ENCODE measurements at regions not wholly inside any gene's neighbourhood (a gene's known extent, or its start where the extent isn't known, plus 50 kb on each side); places are given as distances from the start of the nearest gene placed in this dataset.

DNA sequence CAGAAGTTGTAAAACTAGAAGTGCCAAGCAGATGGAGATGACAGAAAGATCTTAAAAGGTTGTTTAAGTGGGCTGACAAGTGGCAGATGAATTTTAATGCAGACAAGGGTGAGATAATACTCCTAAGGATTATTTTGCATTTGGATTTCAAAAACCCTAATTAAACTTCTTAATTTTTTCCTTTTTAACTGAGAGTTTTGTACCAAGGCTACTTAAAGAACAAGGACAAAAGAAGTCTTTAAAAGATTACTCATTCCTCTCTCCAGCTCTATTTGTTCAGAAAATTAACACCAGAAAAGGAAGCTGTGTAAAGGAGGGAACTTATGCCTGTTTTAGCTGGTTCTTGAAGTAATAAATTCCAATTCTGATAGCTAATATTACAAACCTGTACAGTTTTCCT is 275.4 kb downstream of the ETNK1 start:
- POLR2A ChIA-PET: no interaction called here
- Mint-ChIP-seq H3K36me3 (no peaks in the 10 kb centered on the region), H3K27me3 (peaks cover 2 to 3% of the 10 kb centered on the region in 2 donors), H3K9me3 (peaks cover 0 to 10% (median 0%) of the 10 kb centered on the region in 3 donors), H3K4me1 (no peaks in the 10 kb centered on the region), H3K4me3 (no peak overlapping the region), H3K27ac (no peak overlapping the region)
- no peaks in the 10 kb centered on the region for H3K9me3 ChIP-seq
- DNase-seq (no peak), ATAC-seq (replicated peaks in 1 of 4) (no peak)
- CTCF ChIA-PET: no interaction called here
- no peak overlapping the region for H3K27ac ChIP-seq (ENCODE audit: low read length)
- H3K36me3 ChIP-seq (ENCODE audit: control insufficient read depth in 2 of 2, extremely low read depth in 1 of 2, insufficient read depth in 1 of 2, low read length in 1 of 2): no peaks in the 10 kb centered on the region
- no peaks in the 10 kb centered on the region for H3K4me1 ChIP-seq (ENCODE audit: control insufficient read depth in 1 of 2, extremely low read depth in 1 of 2, insufficient read depth in 2 of 2, low read length in 2 of 2)
- H3K27me3 ChIP-seq (replicated peaks in 1 of 2; ENCODE audit: control insufficient read depth in 2 of 2, extremely low read depth in 1 of 2, insufficient read depth in 2 of 2, low read length in 1 of 2): no peaks in the 10 kb centered on the region
- H3K4me3 ChIP-seq (ENCODE audit: control insufficient read depth in 1 of 2, extremely low read depth in 1 of 2, low read length in 1 of 2): no peak overlapping the region

DNA sequence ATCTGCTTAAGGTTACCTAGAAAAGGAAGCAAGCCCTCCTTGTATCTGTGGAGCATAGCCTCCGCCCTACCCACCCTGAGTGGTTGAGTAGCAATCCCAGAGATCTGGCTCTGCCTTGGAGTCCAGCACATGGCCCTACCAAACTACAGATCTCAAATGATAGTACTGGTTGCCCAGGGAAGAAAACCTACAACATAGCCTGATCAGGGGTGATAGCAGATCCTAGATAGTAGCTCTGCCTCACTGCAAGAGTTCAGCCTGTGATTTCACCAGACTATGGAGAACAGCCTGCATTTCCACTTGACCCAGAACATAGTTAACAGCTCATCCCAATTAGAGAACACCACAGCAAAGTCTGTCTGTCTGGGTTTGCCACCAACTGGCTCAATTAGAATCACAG is 279.5 kb downstream of the ETNK1 start:
- H3K4me3 ChIP-seq (ENCODE audit: control insufficient read depth in 1 of 2, extremely low read depth in 1 of 2, low read length in 1 of 2): no peak overlapping the region
- WGBS (ENCODE audit: insufficient coverage): 70% methylated on average over 1 of the region's 1 CpG
- POLR2A ChIA-PET: no interaction called here
- no peak overlapping the region for H3K27ac ChIP-seq (ENCODE audit: low read length)
- Mint-ChIP-seq H3K9me3 (peaks cover 0 to 14% (median 0%) of the 10 kb centered on the region in 3 donors), H3K36me3 (no peaks in the 10 kb centered on the region), H3K4me3 (no peak overlapping the region), H3K4me1 (no peaks in the 10 kb centered on the region), H3K27ac (no peak overlapping the region), H3K27me3 (peaks cover 0 to 3% of the 10 kb centered on the region in 2 donors)
- no peaks in the 10 kb centered on the region for H3K4me1 ChIP-seq (ENCODE audit: control insufficient read depth in 1 of 2, extremely low read depth in 1 of 2, insufficient read depth in 2 of 2, low read length in 2 of 2)
- no peaks in the 10 kb centered on the region for H3K36me3 ChIP-seq (ENCODE audit: control insufficient read depth in 2 of 2, extremely low read depth in 1 of 2, insufficient read depth in 1 of 2, low read length in 1 of 2)
- CTCF ChIA-PET: no interaction called here
- DNase-seq (no peak), ATAC-seq (replicated peaks in 1 of 4) (no peak)
- H3K9me3 ChIP-seq: no peaks in the 10 kb centered on the region
- no peaks in the 10 kb centered on the region for H3K27me3 ChIP-seq (replicated peaks in 1 of 2; ENCODE audit: control insufficient read depth in 2 of 2, extremely low read depth in 1 of 2, insufficient read depth in 2 of 2, low read length in 1 of 2)

DNA sequence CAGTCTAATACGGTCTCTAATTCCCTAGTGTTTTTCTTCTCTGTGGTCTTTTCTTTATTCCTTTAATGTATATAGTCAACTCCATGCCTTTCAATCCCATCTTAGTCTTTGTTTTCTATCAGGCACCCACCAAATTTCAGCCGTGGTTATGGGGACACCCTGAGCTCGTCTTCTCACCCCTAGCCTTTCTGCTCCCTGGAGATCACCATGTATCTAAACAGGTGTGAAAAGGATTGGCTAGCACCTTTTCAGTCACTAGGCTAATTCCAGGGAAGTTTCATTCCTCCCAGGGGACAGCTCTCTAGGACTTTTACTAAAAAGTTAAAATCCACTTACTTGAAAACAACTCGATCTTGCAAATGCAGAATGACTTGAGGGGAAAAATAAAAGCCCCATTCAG is 291.3 kb downstream of the ETNK1 start:
- no peak for DNase-seq
- WGBS (ENCODE audit: insufficient coverage): no CpG with 5 or more reads among the region's 4 CpGs

GRCh38 chr12:22916815-22917214 is 291.8 kb downstream of the ETNK1 start:
- Mint-ChIP-seq H3K27ac (no peak overlapping the region), H3K4me1 (no peaks in the 10 kb centered on the region), H3K9me3 (peaks cover 0 to 5% (median 0%) of the 10 kb centered on the region in 3 donors), H3K4me3 (no peak overlapping the region), H3K27me3 (no peaks in the 10 kb centered on the region), H3K36me3 (no peaks in the 10 kb centered on the region)
- Histone ChIP-seq H3K27me3 (replicated peaks in 1 of 2; ENCODE audit: control insufficient read depth in 2 of 2, extremely low read depth in 1 of 2, insufficient read depth in 2 of 2, low read length in 1 of 2) (no peaks in the 10 kb centered on the region), H3K4me3 (ENCODE audit: control insufficient read depth in 1 of 2, extremely low read depth in 1 of 2, low read length in 1 of 2) (no peak overlapping the region), H3K4me1 (ENCODE audit: control insufficient read depth in 1 of 2, extremely low read depth in 1 of 2, insufficient read depth in 2 of 2, low read length in 2 of 2) (no peaks in the 10 kb centered on the region), H3K27ac (ENCODE audit: low read length) (no peak overlapping the region), H3K36me3 (ENCODE audit: control insufficient read depth in 2 of 2, extremely low read depth in 1 of 2, insufficient read depth in 1 of 2, low read length in 1 of 2) (no peaks in the 10 kb centered on the region), H3K9me3 (no peaks in the 10 kb centered on the region)
- no CpG with 5 or more reads among the region's 4 CpGs for WGBS (ENCODE audit: insufficient coverage)
- ChIA-PET CTCF (no interaction called here), POLR2A (no interaction called here)
- no peak for ATAC-seq (replicated peaks in 1 of 4)
- no peak for DNase-seq

More for the DNA sequence above, 291.3 kb downstream of the ETNK1 start:
- Histone ChIP-seq H3K4me3 (ENCODE audit: control insufficient read depth in 1 of 2, extremely low read depth in 1 of 2, low read length in 1 of 2) (no peak overlapping the region), H3K27ac (ENCODE audit: low read length) (no peak overlapping the region), H3K27me3 (replicated peaks in 1 of 2; ENCODE audit: control insufficient read depth in 2 of 2, extremely low read depth in 1 of 2, insufficient read depth in 2 of 2, low read length in 1 of 2) (no peaks in the 10 kb centered on the region), H3K9me3 (no peaks in the 10 kb centered on the region), H3K4me1 (ENCODE audit: control insufficient read depth in 1 of 2, extremely low read depth in 1 of 2, insufficient read depth in 2 of 2, low read length in 2 of 2) (no peaks in the 10 kb centered on the region), H3K36me3 (ENCODE audit: control insufficient read depth in 2 of 2, extremely low read depth in 1 of 2, insufficient read depth in 1 of 2, low read length in 1 of 2) (no peaks in the 10 kb centered on the region)
- no peaks in the 10 kb centered on the region for H3K36me3 Mint-ChIP-seq
- H3K9me3 Mint-ChIP-seq: peaks cover 0 to 5% (median 0%) of the 10 kb centered on the region in 3 donors
- ATAC-seq (replicated peaks in 1 of 4): no peak
- no peaks in the 10 kb centered on the region for H3K27me3 Mint-ChIP-seq
- no peaks in the 10 kb centered on the region for H3K4me1 Mint-ChIP-seq
- ChIA-PET POLR2A (no interaction called here), CTCF (no interaction called here)
- no peak overlapping the region for H3K27ac Mint-ChIP-seq
- H3K4me3 Mint-ChIP-seq: no peak overlapping the region

DNA sequence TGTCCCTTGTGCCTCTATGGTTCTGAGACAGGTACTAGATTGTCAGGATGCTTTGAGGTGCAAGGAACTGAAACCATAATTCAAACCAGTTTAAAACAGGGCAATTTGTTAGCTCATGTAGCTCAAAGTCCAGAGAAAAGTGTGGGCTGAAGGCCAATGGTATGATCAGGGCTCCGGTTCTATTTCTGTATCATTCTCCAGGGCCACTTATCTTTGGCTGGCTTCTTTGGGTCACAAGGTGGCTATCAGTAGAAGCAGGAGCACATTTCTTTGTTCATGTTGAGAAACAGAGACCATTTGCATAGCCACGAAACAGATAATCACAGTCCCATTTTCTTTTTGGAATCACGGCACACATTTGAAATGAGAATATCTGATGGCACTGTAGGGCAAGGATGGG is 294.9 kb downstream of the ETNK1 start:
- DNase-seq (no peak), ATAC-seq (replicated peaks in 1 of 4) (no peak)
- H3K27ac ChIP-seq (ENCODE audit: low read length): no peak overlapping the region
- H3K27me3 ChIP-seq (replicated peaks in 1 of 2; ENCODE audit: control insufficient read depth in 2 of 2, extremely low read depth in 1 of 2, insufficient read depth in 2 of 2, low read length in 1 of 2): no peaks in the 10 kb centered on the region
- POLR2A ChIA-PET: no interaction called here
- no peak overlapping the region for H3K4me3 ChIP-seq (ENCODE audit: control insufficient read depth in 1 of 2, extremely low read depth in 1 of 2, low read length in 1 of 2)
- H3K4me1 ChIP-seq (ENCODE audit: control insufficient read depth in 1 of 2, extremely low read depth in 1 of 2, insufficient read depth in 2 of 2, low read length in 2 of 2): no peaks in the 10 kb centered on the region
- no peak overlapping the region for H3K4me3 Mint-ChIP-seq
- H3K27ac Mint-ChIP-seq: no peak overlapping the region
- no peaks in the 10 kb centered on the region for H3K36me3 ChIP-seq (ENCODE audit: control insufficient read depth in 2 of 2, extremely low read depth in 1 of 2, insufficient read depth in 1 of 2, low read length in 1 of 2)
- no peaks in the 10 kb centered on the region for H3K9me3 ChIP-seq
- no peaks in the 10 kb centered on the region for H3K36me3 Mint-ChIP-seq
- 67% methylated on average over 1 of the region's 3 CpGs for WGBS (ENCODE audit: insufficient coverage)
- CTCF ChIA-PET: no interaction called here
- H3K27me3 Mint-ChIP-seq: no peaks in the 10 kb centered on the region
- H3K4me1 Mint-ChIP-seq: no peaks in the 10 kb centered on the region
- H3K9me3 Mint-ChIP-seq: no peaks in the 10 kb centered on the region

GRCh38 chr12:22923768-22924167 is 298.8 kb downstream of the ETNK1 start:
- Mint-ChIP-seq H3K27ac (no peak overlapping the region), H3K36me3 (no peaks in the 10 kb centered on the region), H3K9me3 (no peaks in the 10 kb centered on the region), H3K4me3 (no peak overlapping the region), H3K27me3 (no peaks in the 10 kb centered on the region), H3K4me1 (no peaks in the 10 kb centered on the region)
- WGBS (ENCODE audit: insufficient coverage): no CpG with 5 or more reads among the region's 2 CpGs
- no peaks in the 10 kb centered on the region for H3K9me3 ChIP-seq
- no peak for DNase-seq
- no peak overlapping the region for H3K27ac ChIP-seq (ENCODE audit: low read length)
- ChIA-PET CTCF (no interaction called here), POLR2A (no interaction called here)
- no peaks in the 10 kb centered on the region for H3K4me1 ChIP-seq (ENCODE audit: control insufficient read depth in 1 of 2, extremely low read depth in 1 of 2, insufficient read depth in 2 of 2, low read length in 2 of 2)
- ATAC-seq (replicated peaks in 1 of 4): no peak
- no peaks in the 10 kb centered on the region for H3K36me3 ChIP-seq (ENCODE audit: control insufficient read depth in 2 of 2, extremely low read depth in 1 of 2, insufficient read depth in 1 of 2, low read length in 1 of 2)
- no peaks in the 10 kb centered on the region for H3K27me3 ChIP-seq (replicated peaks in 1 of 2; ENCODE audit: control insufficient read depth in 2 of 2, extremely low read depth in 1 of 2, insufficient read depth in 2 of 2, low read length in 1 of 2)
- no peak overlapping the region for H3K4me3 ChIP-seq (ENCODE audit: control insufficient read depth in 1 of 2, extremely low read depth in 1 of 2, low read length in 1 of 2)

GRCh38 chr12:22924391-22924790 is 299.4 kb downstream of the ETNK1 start:
- no peak for DNase-seq
- Histone ChIP-seq H3K4me1 (ENCODE audit: control insufficient read depth in 1 of 2, extremely low read depth in 1 of 2, insufficient read depth in 2 of 2, low read length in 2 of 2) (no peaks in the 10 kb centered on the region), H3K27me3 (replicated peaks in 1 of 2; ENCODE audit: control insufficient read depth in 2 of 2, extremely low read depth in 1 of 2, insufficient read depth in 2 of 2, low read length in 1 of 2) (peaks cover 0 to 2% of the 10 kb centered on the region in 2 experiments), H3K36me3 (ENCODE audit: control insufficient read depth in 2 of 2, extremely low read depth in 1 of 2, insufficient read depth in 1 of 2, low read length in 1 of 2) (no peaks in the 10 kb centered on the region), H3K4me3 (ENCODE audit: control insufficient read depth in 1 of 2, extremely low read depth in 1 of 2, low read length in 1 of 2) (no peak overlapping the region), H3K27ac (ENCODE audit: low read length) (no peak overlapping the region), H3K9me3 (no peaks in the 10 kb centered on the region)
- no peaks in the 10 kb centered on the region for H3K36me3 Mint-ChIP-seq
- CTCF ChIA-PET: no interaction called here
- no peaks in the 10 kb centered on the region for H3K27me3 Mint-ChIP-seq
- H3K4me1 Mint-ChIP-seq: no peaks in the 10 kb centered on the region
- no peak for ATAC-seq (replicated peaks in 1 of 4)
- H3K9me3 Mint-ChIP-seq: no peaks in the 10 kb centered on the region
- no peak overlapping the region for H3K4me3 Mint-ChIP-seq
- POLR2A ChIA-PET: no interaction called here
- WGBS (ENCODE audit: insufficient coverage): no CpG with 5 or more reads among the region's 2 CpGs
- no peak overlapping the region for H3K27ac Mint-ChIP-seq

Data from T-cell (primary cell).